Mammary epithelial cell (primary cell): ENCODE measurements at regions not wholly inside any gene's neighbourhood (a gene's known extent, or its start where the extent isn't known, plus 50 kb on each side); places are given as distances from the start of the nearest gene placed in this dataset.

ENCODE experiments used
- EZH2 ChIP-seq: IDR thresholded peaks from 2 replicates; pipeline ENCODE4 v1.6.1; 2012; ENCODE audit warnings: low read length, inconsistent platforms, borderline replicate concordance
- TF ChIP-seq, protein P1 (sequence below), 2 donors: IDR thresholded peaks in 1 of 2; conservative IDR thresholded peaks in 1 of 2; 2 replicates each; pipeline ENCODE4 v1.5.1; 2011 to 2012; ENCODE audit warnings: inconsistent platforms in 2 of 2, low read length in 2 of 2, mild to moderate bottlenecking in 2 of 2, control low read depth in 1 of 2, low read depth in 1 of 2; ENCODE audit not compliant: insufficient read depth in 1 of 2; ENCODE audit errors: extremely low read depth in 1 of 2

DNA sequence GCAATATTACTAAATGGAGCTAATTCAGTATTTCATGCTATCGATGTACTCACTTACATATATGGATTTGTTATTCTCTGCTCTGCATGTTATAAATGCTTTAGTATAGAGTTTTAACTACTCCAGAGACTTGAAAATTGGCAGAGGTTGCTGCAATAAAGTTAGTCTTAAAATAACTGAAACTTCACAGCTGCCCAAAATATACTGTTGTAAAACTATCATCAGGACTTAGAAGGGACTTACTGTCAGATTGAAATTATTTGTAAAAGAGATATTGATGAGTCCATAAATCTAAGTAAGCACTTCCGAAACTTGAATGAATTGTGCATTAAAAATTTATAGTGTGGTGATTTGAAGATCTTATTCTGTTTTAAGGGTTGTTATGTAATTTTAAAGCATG lies 1178.2 kb upstream of the PCDH20 start:
- TF ChIP-seq, protein P1, sequence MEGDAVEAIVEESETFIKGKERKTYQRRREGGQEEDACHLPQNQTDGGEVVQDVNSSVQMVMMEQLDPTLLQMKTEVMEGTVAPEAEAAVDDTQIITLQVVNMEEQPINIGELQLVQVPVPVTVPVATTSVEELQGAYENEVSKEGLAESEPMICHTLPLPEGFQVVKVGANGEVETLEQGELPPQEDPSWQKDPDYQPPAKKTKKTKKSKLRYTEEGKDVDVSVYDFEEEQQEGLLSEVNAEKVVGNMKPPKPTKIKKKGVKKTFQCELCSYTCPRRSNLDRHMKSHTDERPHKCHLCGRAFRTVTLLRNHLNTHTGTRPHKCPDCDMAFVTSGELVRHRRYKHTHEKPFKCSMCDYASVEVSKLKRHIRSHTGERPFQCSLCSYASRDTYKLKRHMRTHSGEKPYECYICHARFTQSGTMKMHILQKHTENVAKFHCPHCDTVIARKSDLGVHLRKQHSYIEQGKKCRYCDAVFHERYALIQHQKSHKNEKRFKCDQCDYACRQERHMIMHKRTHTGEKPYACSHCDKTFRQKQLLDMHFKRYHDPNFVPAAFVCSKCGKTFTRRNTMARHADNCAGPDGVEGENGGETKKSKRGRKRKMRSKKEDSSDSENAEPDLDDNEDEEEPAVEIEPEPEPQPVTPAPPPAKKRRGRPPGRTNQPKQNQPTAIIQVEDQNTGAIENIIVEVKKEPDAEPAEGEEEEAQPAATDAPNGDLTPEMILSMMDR (conservative IDR thresholded peaks at IDR 0.05 in 1 of 2, IDR thresholded peaks at IDR 0.05 in 1 of 2; ENCODE audit: extremely low read depth in 1 of 2, insufficient read depth in 1 of 2, low read depth in 1 of 2, low read length in 2 of 2), result no peak
- no peak for TF ChIP-seq EZH2
